AG10803 (cell line): ENCODE measurements at regions not wholly inside any gene's neighbourhood (a gene's known extent, or its start where the extent isn't known, plus 50 kb on each side); places are given as distances from the start of the nearest gene placed in this dataset.

ENCODE experiments used
- DNase-seq: peaks from one replicate; pipeline ENCODE4 v3.0.0; 2010; ENCODE audit warnings: low read depth
- H3K4me3 ChIP-seq: 2 replicates; pipeline ENCODE4 v1.5.1; 2011; ENCODE audit warnings: mild to moderate bottlenecking, low read length, control low read depth
- CTCF ChIP-seq: conservative IDR thresholded peaks from 2 replicates; pipeline ENCODE4 v1.5.1; 2011; ENCODE audit warnings: mild to moderate bottlenecking, low read length, control low read depth, inconsistent platforms

- DNase-seq, result no peak
- no peak for TF ChIP-seq CTCF
- H3K4me3 ChIP-seq, result no peak overlapping the region
Measured at GRCh38 chr21:20519076-20519475, 479.1 kb upstream of the NCAM2 start.

- DNase-seq, result no peak
- no peak overlapping the region for H3K4me3 ChIP-seq
- no peak for TF ChIP-seq CTCF
Measured at GRCh38 chr21:20522611-20523010, 475.6 kb upstream of the NCAM2 start.

GRCh38 chr21:20523191-20523590 is 475.0 kb upstream of the NCAM2 start:
- H3K4me3 ChIP-seq, result no peak overlapping the region
- DNase-seq, result no peak
- no peak for TF ChIP-seq CTCF

GRCh38 chr21:20527731-20528460 is 470.3 kb upstream of the NCAM2 start:
- no peak for DNase-seq
- H3K4me3 ChIP-seq, result no peak overlapping the region

GRCh38 chr21:20537130-20537529 is 461.1 kb upstream of the NCAM2 start:
- TF ChIP-seq CTCF, result no peak
- no peak overlapping the region for H3K4me3 ChIP-seq
- DNase-seq, result no peak

More at GRCh38 chr21:20527731-20528460, 470.3 kb upstream of the NCAM2 start:
- no peak for TF ChIP-seq CTCF

- TF ChIP-seq CTCF, result no peak
- no peak for DNase-seq
- no peak overlapping the region for H3K4me3 ChIP-seq
Measured at GRCh38 chr21:20538039-20538658, 460.1 kb upstream of the NCAM2 start.

- TF ChIP-seq CTCF, result no peak
- H3K4me3 ChIP-seq, result no peak overlapping the region
- DNase-seq, result no peak
Measured at GRCh38 chr21:20545454-20545853, 452.8 kb upstream of the NCAM2 start.
